IPS DF 6.9 (cell line): ENCODE measurements at regions not wholly inside any gene's neighbourhood (a gene's known extent, or its start where the extent isn't known, plus 50 kb on each side); places are given as distances from the start of the nearest gene placed in this dataset.
"Not testable (repeated sequence)": the region's sequence is repeated elsewhere in the genome, so short reads cannot be mapped to it uniquely, and the experiment has no call there.

Source experiments
- DNase-seq: peaks from one replicate; pipeline ENCODE4 v3.0.0-alpha.2; 2013; ENCODE audit warnings: low read depth, low spot score
- H3K27ac ChIP-seq: one replicate; pipeline ENCODE4 v1.5.1; 2013; ENCODE audit warnings: low read length, control low read depth
- H3K27me3 ChIP-seq: 2 replicates; pipeline ENCODE4 v1.6.1; 2013; ENCODE audit warnings: mild to moderate bottlenecking, low read length; ENCODE audit not compliant: control insufficient read depth, insufficient read depth
- H3K36me3 ChIP-seq: 2 replicates; pipeline ENCODE4 v1.6.1; 2013; ENCODE audit warnings: low read length; ENCODE audit not compliant: control insufficient read depth, insufficient read depth
- H3K4me1 ChIP-seq: 2 replicates; pipeline ENCODE4 v1.6.1; 2013; ENCODE audit warnings: low read length; ENCODE audit not compliant: control insufficient read depth, insufficient read depth
- H3K4me3 ChIP-seq: 2 replicates; pipeline ENCODE4 v1.5.1; 2013; ENCODE audit warnings: mild to moderate bottlenecking, low read length
- H3K9me3 ChIP-seq: 2 replicates; pipeline ENCODE4 v1.6.1; 2013; ENCODE audit warnings: low read length, inconsistent platforms; ENCODE audit not compliant: control insufficient read depth, insufficient read depth
- WGBS: extraction: QIAGEN DNeasy Blood & Tissue Kit; methylation state at CpG from one replicate; pipeline ENCODE4 v1.1.7; 2013; ENCODE audit warnings: mixed read lengths, missing lambda C conversion rate; ENCODE audit not compliant: insufficient read length, insufficient coverage; 5-methylcytosine and 5-hydroxymethylcytosine counted together

DNA sequence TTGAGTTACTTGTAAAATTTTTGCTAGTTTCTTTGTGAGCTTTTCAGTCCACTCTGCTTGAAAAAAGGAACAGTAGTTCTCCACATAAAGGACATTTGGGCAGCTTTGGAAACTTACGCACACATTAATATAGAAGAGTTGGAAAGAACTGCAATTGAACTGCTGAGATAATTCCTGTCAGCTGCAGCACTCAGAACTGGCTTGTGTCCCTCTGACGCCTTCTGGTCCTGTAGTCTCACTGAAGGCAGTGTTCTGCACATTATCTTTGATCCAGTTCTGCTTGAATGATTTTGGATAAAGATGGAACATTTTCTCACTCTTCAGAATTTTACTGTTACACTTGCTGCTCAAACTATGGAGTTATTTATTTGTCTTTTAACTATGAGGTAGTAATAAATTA, 901.9 kb downstream of the OTOL1 start:
- WGBS: no CpG with 5 or more reads among the region's 2 CpGs
- H3K27me3 ChIP-seq: no peaks in the 10 kb centered on the region
- H3K27ac ChIP-seq: no peak overlapping the region
- no peak for DNase-seq
- no peak overlapping the region for H3K4me3 ChIP-seq
- no peaks in the 10 kb centered on the region; the same call in 1 of the 2 replicates for H3K9me3 ChIP-seq
- no peaks in the 10 kb centered on the region for H3K36me3 ChIP-seq
- no peaks in the 10 kb centered on the region for H3K4me1 ChIP-seq

DNA sequence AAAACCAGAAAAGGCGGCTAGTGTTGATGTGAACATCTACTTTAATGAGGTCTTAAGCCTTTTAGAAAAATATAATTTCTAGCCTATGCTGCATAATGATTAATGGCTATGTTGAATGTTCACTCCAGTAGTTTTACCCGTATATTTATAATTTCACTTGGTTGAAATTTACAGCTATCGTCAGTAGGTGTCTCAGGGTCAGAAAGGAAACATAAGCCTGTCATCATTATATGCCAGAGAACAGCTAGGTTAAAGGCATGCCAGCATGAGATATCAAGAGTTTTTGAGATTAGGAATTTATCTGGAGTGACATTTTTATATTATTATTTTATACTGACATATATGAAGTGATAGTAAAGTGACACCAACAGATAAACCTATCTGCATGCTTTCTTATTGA, 904.1 kb downstream of the OTOL1 start:
- Histone ChIP-seq H3K27me3 (no peaks in the 10 kb centered on the region), H3K27ac (no peak overlapping the region), H3K36me3 (no peaks in the 10 kb centered on the region), H3K4me3 (no peak overlapping the region), H3K4me1 (no peaks in the 10 kb centered on the region), H3K9me3 (no peaks in the 10 kb centered on the region)
- no peak for DNase-seq
- WGBS: no CpG with 5 or more reads among the region's 3 CpGs

DNA sequence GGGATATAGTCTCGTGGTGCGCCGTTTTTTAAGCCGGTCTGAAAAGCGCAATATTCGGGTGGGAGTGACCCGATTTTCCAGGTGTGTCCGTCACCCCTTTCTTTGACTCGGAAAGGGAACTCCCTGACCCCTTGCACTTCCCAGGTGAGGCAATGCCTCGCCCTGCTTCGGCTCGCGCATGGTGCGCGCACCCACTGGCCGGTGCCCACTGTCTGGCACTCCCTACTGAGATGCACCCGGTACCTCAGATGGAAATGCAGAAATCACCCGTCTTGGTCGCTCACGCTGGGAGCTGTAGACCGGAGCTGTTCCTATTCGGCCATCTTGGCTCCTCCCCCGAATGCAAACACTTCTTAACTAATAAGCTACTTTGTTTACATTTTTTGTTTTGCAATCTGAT, 914.9 kb downstream of the OTOL1 start:
- H3K4me1 ChIP-seq, H3K27me3 ChIP-seq, DNase-seq, H3K9me3 ChIP-seq, H3K27ac ChIP-seq, H3K4me3 ChIP-seq, H3K36me3 ChIP-seq: not testable (repeated sequence)
- WGBS: no CpG with 5 or more reads among the region's 23 CpGs

DNA sequence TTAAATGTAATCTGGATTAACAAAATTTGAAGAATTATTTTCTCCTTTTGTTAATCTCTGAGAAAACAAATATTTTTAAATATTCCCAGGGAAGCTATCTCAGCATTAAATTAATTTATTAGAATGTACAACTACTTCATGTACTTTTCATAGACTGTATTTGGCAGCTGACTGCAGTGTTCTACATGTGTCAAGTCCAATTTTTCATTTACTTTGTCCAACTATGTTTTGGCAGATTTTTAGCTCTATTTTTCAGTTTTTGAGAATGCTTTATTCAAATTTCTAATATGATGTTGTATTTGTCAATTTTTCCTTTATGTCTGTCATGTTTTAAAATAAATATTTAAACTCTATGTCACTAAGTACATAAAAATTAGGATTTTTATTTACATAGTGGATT, 925.1 kb downstream of the OTOL1 start:
- no peaks in the 10 kb centered on the region for H3K27me3 ChIP-seq
- no peaks in the 10 kb centered on the region for H3K4me1 ChIP-seq
- H3K4me3 ChIP-seq: no peak overlapping the region
- no peaks in the 10 kb centered on the region for H3K36me3 ChIP-seq
- no peak overlapping the region for H3K27ac ChIP-seq
- no peak for DNase-seq
- no peaks in the 10 kb centered on the region for H3K9me3 ChIP-seq

DNA sequence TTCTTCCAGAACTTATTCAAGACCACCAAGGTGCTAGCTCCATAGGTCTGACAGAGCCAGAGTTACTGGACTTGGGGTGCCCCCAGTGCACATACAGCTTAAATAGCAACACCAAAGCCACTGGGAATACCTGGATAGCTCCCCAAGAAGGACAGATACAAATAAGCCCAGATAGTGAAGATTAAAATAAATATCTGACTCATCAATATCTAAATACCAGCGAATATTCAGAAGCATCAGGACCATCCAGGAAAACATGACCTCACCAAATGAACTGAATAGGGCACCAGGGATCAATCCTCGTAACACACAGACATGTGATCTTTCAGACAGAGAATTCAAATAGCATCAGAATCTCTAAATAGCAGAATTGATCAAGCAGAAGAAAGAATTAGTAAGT, 931.6 kb downstream of the OTOL1 start:
- H3K27me3 ChIP-seq: no peaks in the 10 kb centered on the region
- no peaks in the 10 kb centered on the region for H3K36me3 ChIP-seq
- H3K27ac ChIP-seq: no peak overlapping the region
- no peak for DNase-seq
- no peaks in the 10 kb centered on the region for H3K9me3 ChIP-seq
- H3K4me1 ChIP-seq: no peaks in the 10 kb centered on the region
- no peak overlapping the region for H3K4me3 ChIP-seq
- WGBS: no CpG with 5 or more reads among the region's 2 CpGs

DNA sequence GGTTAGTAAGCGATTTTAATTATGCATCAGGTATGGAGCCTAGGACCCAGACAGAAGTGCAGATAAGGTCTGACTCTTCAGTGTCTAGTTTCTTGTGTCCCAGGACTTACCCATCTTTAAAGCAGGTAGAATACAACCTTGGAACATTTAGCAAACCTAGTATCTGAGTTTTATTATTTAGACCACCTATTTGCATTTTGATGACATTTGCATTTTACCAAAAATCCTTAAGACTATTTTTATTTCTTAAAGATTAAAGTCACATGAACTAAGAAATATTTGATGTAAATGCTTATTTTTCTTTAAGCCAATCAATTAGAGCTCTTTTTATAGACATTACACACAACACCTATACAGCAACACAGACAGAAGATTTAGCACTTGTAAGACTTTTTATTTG, 939.1 kb downstream of the OTOL1 start:
- WGBS: no CpG with 5 or more reads among the region's 1 CpG

DNA sequence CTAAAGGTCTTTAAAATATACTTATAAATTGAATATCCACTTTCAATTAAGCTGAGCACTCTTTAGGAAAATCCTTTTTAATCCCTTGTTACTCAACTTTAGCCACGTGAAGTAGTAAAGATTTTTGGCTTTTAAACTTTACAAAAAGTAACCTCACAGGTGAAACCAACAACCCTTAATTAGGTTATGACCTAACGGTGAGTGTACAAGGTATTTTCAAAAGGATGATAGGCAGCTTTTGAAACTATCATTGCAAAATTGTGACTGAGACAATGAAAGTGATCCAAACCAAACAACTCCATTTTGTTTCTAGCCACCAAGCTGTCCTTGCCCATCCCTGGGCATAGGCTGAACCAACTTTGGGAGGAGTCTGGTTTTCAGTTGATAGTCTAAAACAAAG, 940.2 kb downstream of the OTOL1 start:
- H3K9me3 ChIP-seq: no peaks in the 10 kb centered on the region
- no peak overlapping the region for H3K27ac ChIP-seq
- WGBS: no CpG with 5 or more reads among the region's 2 CpGs
- no peaks in the 10 kb centered on the region for H3K36me3 ChIP-seq
- no peaks in the 10 kb centered on the region for H3K4me1 ChIP-seq
- no peaks in the 10 kb centered on the region for H3K27me3 ChIP-seq
- no peak for DNase-seq
- H3K4me3 ChIP-seq: no peak overlapping the region

More for the DNA sequence above, 939.1 kb downstream of the OTOL1 start:
- no peaks in the 10 kb centered on the region for H3K9me3 ChIP-seq
- no peaks in the 10 kb centered on the region for H3K36me3 ChIP-seq
- DNase-seq: no peak
- H3K4me1 ChIP-seq: no peaks in the 10 kb centered on the region
- no peak overlapping the region for H3K27ac ChIP-seq
- H3K4me3 ChIP-seq: no peak overlapping the region
- H3K27me3 ChIP-seq: no peaks in the 10 kb centered on the region

DNA sequence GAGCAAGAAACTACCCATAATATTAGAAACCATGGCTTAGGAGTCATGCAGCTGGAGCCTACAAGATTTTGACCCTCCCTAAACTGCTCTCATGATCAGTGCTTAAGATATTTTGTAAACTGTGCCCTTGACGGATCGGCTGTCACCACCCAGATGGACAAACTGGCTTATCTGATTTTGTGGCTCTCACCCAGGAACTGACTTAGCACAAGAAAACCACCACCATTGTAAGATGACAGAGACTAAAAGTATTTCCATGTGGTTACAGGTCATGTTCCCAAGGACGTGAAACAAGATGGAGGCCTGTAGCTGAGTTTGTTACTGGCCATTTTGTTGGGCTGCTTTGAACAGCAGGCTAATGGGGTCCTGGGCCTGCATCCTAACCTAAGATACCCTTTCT, 940.9 kb downstream of the OTOL1 start:
- Histone ChIP-seq H3K27me3 (no peaks in the 10 kb centered on the region), H3K4me3 (no peak overlapping the region), H3K36me3 (no peaks in the 10 kb centered on the region), H3K27ac (no peak overlapping the region), H3K9me3 (no peaks in the 10 kb centered on the region), H3K4me1 (no peaks in the 10 kb centered on the region)
- DNase-seq: no peak
- WGBS: no CpG with 5 or more reads among the region's 3 CpGs

DNA sequence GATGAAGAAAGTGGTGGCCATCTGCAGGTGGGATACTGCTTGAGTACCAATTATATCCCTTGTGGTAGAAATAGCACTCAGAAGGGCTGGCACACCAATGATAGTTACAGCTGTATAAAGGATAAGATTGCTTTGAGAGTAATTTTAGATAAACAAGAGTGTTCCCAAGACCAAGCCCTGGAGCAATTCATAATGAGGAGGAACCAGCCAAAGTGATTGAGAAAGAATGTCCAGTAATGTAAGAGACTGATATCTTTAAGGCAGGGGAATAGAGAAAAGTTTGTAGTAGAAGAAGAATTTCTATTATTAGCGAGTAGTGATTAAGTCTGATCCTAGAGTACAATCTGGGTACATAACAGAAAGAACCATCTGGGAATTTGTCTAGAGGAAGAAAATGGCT, 945.1 kb downstream of the OTOL1 start:
- Histone ChIP-seq H3K4me1 (no peaks in the 10 kb centered on the region), H3K36me3 (no peaks in the 10 kb centered on the region), H3K9me3 (no peaks in the 10 kb centered on the region), H3K4me3 (no peak overlapping the region), H3K27ac (no peak overlapping the region), H3K27me3 (no peaks in the 10 kb centered on the region)
- no peak for DNase-seq
- no CpG with 5 or more reads among the region's 1 CpG for WGBS

DNA sequence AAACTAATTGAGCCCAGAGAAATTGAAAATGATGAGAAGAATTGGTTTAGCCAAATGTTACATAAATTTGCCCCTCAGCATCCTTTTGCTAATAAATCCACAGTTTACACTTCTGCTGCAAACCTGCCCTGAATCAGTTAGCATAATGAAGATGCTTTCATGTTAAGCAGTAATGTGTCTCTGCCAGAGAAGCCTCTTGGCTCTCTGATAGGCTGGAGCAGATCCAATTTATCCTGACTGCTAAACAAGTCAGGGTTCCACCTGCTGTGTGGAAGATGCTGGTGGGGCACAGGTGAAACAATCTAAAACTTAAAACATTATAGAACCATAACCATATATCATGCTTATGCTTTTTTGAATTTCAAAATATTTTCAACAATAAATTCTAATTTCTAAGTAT, 946.8 kb downstream of the OTOL1 start:
- DNase-seq: no peak
- Histone ChIP-seq H3K4me3 (no peak overlapping the region), H3K27ac (no peak overlapping the region), H3K27me3 (no peaks in the 10 kb centered on the region), H3K9me3 (no peaks in the 10 kb centered on the region), H3K36me3 (no peaks in the 10 kb centered on the region), H3K4me1 (no peaks in the 10 kb centered on the region)

DNA sequence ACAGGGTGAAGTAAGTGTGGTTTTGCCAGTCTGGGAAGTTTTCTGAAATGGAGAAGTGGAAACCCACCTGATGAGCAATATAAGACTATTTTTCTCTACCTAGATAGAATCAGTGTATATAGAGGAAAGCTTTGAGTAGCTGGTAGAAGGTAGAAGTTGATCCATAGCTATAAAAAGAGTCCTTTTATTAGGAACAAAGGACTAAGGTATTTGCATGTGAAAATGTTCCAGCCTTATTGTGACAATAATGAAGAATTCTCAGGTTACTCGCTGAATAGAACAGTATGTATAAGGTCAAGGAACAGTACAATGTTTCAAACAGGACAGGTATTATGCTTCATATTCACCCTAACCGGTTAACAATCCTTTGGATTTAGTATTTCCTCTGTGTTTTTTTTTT, 972.2 kb downstream of the OTOL1 start:
- DNase-seq: no peak
- Histone ChIP-seq H3K9me3 (no peaks in the 10 kb centered on the region), H3K27me3 (no peaks in the 10 kb centered on the region), H3K4me3 (no peak overlapping the region), H3K36me3 (no peaks in the 10 kb centered on the region), H3K4me1 (no peaks in the 10 kb centered on the region), H3K27ac (no peak overlapping the region)
- no CpG with 5 or more reads among the region's 2 CpGs for WGBS
